HPDE6-E6E7 (cell line): ENCODE measurements at regions not wholly inside any gene's neighbourhood (a gene's known extent, or its start where the extent isn't known, plus 50 kb on each side); places are given as distances from the start of the nearest gene placed in this dataset.
"Not testable (repeated sequence)": the region's sequence is repeated elsewhere in the genome, so short reads cannot be mapped to it uniquely, and the experiment has no call there.

Experiments
- DNase-seq: peaks from one replicate; pipeline ENCODE4 v3.0.0; 2011; ENCODE audit warnings: missing footprints; ENCODE audit errors: extremely low spot score

GRCh38 chr2:31813016-31813415 is 197.8 kb downstream of the MEMO1 start:
- DNase-seq: no peak

- DNase-seq: peak; percentile 5
Observed at GRCh38 chr2:31812051-31812798, 198.6 kb downstream of the MEMO1 start.

GRCh38 chr2:31811482-31811881 is 199.3 kb downstream of the MEMO1 start:
- no peak for DNase-seq

GRCh38 chr2:31810200-31810917 is 200.4 kb downstream of the MEMO1 start:
- DNase-seq: no peak

DNA sequence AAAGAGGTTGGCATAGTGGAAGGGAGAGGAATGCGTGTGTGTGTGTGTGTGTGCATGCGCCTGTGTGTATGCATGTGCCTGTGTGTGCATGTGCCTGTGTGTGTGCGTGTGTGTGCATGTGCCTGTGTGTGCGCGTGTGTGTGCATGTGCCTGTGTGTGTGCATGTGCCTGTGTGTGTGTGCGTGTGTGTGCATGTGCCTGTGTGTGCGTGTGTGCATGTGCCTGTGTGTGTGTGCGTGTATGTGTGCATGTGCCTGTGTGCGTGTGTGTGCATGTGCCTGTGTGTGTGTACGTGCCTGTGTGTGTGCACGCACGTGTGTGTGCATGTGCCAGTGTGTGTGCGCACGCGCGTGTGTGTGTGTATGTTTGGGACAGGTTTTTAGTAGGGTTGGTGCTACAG is 205.1 kb downstream of the MEMO1 start:
- no peak for DNase-seq

- DNase-seq: not testable (repeated sequence)
Observed at GRCh38 chr2:31803481-31804153, 207.2 kb downstream of the MEMO1 start.

DNA sequence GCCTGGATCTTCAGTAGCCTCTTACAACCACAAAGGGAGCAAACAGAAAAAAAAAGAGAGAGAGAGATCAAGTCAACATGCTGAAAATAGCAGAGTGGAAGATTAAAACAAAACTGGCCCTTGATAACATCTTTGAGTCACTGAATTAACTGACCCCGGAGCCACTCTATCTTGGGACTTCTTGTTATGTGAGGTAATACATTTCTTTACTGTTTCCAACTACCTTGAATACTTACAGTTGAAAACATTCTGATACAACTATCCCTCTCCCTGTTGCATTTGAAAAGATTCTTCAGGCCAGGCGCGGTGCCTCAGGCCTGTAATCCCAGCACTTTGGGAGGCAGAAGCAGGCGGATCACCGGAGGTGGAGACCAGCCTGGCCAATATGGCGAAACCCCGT is 208.1 kb downstream of the MEMO1 start:
- DNase-seq: no peak

DNA sequence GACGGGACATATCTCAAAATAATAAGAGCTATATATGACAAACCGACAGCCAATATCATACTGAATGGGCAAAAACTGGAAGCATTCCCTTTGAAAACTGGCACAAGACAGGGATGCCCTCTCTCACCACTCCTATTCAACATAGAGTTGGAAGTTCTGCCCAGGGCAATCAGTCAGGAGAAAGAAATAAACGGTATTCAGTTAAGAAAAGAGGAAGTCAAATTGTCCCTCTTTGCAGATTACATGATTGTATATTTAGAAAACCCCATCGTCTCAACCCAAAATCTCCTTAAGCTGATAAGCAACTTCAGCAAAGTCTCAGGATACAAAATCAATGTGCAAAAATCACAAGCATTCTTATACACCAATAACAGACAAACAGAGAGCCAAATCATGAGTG is 211.5 kb downstream of the MEMO1 start:
- DNase-seq: not testable (repeated sequence)

DNA sequence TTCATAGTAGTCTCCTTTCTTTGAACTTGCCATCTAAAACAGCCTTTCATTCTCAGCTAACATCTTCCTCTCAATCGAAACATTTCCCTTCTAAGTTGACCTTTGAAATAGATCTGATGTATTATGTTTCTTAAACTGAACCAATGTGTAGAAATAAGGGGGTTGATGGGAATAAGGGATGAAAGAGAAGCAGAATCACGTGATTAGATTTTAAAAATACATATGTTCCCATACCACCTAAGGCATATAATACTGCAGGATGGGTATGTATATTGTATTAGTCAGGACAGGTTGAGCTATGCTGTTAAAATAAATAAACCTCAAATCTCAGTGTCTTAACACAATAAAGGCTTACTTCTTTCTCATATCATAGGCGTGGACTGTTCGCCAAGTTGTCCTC is 207.5 kb upstream of the SRD5A2 start:
- no peak for DNase-seq

- DNase-seq: no peak
Observed at GRCh38 chr2:31785876-31786275, 205.1 kb upstream of the SRD5A2 start.

DNA sequence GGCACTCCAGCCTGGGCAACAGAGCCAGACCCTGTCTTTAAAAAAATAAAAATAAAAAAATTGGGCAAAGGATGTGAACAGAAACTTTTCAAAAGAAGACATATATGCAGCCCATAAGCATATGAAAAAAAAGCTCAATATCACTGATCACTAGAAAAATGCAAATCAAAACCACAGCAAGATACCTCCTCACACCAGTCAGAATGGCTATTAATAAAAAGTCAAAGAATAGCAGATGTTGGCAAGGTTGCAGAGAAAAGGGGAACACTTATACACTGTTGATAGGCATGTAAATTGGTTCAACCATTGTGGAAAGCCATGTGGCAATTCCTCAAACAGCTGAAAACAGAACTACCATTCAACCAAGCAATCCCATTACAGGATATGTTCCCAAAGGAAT is 204.1 kb upstream of the SRD5A2 start:
- no peak for DNase-seq

- not testable (repeated sequence) for DNase-seq
Observed at GRCh38 chr2:31783446-31784091, 202.8 kb upstream of the SRD5A2 start.

DNA sequence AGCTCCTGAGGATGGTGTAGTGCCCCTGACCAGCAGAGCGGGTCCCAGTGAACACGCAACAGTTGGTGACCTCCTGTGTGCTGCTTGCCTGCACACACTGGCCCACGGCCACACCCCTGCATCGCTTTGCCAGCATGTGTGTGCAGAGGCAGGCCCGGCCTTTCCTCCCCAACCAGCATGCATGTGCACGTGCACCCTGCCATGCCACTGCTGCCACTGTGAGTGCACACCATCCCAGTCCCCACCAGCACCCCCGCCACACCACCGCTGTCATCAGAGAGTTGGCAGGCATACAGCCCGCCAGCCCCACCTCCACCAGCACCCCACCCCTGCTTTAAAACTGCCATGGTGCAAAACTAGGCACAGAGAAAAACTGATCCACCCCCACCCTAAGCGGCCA is 197.4 kb upstream of the SRD5A2 start:
- DNase-seq: no peak

GRCh38 chr2:31770741-31771140 is 190.0 kb upstream of the SRD5A2 start:
- no peak for DNase-seq

DNA sequence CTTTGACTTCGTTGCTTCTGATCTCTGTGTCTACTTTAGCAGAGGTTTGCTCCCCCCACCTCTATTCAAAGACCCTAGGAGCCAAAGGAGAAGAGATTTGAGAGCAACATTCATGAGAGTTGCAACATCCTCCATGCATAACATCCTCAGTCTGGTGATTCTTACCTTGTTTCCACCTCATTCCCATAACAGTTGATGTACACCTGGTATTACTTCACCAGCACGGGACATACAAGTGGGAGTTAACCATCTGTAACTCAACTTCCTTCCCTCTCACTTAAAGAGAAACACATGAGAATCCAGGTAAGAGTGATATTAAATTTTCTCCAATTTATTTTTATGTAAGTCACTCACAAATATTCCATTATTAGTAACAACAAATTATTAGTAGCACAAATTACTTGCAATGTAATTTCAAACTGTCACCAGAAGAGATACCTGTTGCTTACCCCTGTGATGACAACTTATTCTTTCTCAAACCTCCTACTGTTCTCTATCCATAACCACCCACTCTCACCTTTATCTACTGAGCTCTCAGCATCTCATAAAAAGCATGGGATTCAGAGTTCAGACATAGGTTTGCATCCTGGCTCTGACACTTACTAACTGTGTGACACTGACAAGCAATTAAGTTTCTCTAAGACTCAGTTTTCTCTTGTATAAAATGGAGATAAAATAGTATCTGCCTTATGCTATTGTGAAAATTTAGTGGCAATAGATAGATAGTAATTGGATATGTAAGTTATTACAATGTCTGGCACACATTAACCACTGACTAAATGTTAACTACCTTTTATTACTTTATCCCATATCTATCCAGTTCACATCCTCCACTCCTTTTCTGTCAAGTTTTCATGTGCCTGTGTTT is 184.6 kb upstream of the SRD5A2 start:
- no peak for DNase-seq

- DNase-seq: no peak
Observed at GRCh38 chr2:31764169-31764568, 183.4 kb upstream of the SRD5A2 start.

DNA sequence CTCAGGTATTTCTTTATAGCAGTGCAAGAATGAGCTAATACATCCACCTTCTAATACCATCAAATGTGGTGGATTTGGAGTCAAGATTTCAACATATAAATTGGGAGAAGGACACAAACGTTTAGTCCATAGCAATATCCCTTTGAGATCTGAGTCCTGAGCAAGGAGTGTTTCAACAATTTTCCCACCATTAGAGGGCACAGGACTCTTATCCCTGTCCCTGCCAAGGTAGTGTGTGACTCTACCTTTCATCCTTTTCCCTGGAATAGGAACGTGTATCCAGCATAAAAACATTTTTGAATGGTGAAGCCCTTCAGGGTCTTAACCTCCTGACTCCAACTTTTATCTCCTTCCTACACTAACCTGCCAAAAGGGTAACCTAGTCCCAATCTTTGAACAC is 181.3 kb upstream of the SRD5A2 start:
- no peak for DNase-seq

- not testable (repeated sequence) for DNase-seq
Observed at GRCh38 chr2:31757351-31757750, 176.6 kb upstream of the SRD5A2 start.

DNA sequence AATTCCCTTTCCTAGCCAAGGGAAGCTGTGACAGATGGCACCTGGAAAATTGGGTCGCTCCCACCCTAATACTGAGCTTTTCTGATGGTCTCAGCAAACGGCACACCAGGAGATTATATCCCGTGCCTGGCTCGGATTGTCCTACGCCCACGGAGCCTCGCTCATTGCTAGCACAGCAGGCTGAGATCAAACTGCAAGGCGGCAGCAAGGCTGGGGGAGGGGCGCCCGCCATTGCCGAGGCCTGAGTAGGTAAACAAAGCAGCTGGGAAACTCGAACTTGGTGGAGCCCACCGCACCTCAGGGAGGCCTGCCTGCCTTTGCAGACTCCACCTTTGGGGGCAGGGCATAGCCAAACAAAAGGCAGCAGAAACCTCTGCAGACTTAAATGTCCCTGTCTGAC is 168.0 kb upstream of the SRD5A2 start:
- DNase-seq: not testable (repeated sequence)

DNA sequence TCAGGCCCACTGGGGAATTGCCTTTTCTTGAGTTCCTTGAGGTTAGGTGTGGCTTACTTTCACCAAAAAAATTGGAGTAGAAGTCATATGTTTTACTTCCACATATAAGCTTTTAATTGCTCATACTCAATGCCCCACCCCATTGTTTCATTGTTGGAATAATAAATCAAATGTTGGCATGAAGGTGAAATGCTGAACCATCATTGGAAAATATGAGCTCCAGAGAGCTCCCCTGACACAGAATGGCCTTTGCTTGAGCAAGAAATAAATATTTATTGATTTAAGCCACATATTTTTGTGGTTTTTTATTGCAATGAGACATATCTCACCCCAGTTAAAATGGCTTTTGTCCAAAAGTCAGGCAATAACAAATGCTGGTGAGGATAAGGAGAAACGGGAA is 167.3 kb upstream of the SRD5A2 start:
- no peak for DNase-seq

GRCh38 chr2:31739161-31739560 is 158.4 kb upstream of the SRD5A2 start:
- DNase-seq: no peak
